ENCODE measurements at regions not wholly inside any gene's neighbourhood (a gene's known extent, or its start where the extent isn't known, plus 50 kb on each side); places are given as distances from the start of the nearest gene placed in this dataset.

DNA sequence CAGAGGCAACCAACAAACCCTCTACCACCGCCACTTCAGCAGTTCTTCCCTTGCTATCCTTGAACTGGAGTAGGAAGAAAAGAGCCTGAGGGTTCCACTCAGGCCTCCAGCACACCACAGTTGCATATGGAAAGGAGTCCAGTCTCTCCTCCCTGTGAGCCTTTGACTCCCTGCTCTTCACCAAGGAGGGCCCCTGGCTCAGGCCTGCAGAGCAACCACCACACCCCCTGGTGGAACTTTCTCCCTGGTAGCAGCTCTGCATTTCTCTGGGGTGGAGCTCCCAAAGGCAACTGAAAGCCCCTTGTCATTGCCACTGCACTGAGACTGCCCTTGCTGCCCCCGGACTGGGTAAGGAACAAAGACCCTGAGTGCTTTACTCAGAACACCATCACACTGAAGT is 1021.5 kb upstream of the ADGRL2 start:
- TF ChIP-seq, protein P1, sequence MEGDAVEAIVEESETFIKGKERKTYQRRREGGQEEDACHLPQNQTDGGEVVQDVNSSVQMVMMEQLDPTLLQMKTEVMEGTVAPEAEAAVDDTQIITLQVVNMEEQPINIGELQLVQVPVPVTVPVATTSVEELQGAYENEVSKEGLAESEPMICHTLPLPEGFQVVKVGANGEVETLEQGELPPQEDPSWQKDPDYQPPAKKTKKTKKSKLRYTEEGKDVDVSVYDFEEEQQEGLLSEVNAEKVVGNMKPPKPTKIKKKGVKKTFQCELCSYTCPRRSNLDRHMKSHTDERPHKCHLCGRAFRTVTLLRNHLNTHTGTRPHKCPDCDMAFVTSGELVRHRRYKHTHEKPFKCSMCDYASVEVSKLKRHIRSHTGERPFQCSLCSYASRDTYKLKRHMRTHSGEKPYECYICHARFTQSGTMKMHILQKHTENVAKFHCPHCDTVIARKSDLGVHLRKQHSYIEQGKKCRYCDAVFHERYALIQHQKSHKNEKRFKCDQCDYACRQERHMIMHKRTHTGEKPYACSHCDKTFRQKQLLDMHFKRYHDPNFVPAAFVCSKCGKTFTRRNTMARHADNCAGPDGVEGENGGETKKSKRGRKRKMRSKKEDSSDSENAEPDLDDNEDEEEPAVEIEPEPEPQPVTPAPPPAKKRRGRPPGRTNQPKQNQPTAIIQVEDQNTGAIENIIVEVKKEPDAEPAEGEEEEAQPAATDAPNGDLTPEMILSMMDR (IDR thresholded peaks at IDR 0.05; ENCODE audit: low read length) = no peak
- no peak for TF ChIP-seq EZH2 (optimal IDR thresholded peaks at IDR 0.05; ENCODE audit: low read depth, low read length)

Measured in MM.1S (cell line).